ENCODE measurements at regions not wholly inside any gene's neighbourhood (a gene's known extent, or its start where the extent isn't known, plus 50 kb on each side); places are given as distances from the start of the nearest gene placed in this dataset.

DNA sequence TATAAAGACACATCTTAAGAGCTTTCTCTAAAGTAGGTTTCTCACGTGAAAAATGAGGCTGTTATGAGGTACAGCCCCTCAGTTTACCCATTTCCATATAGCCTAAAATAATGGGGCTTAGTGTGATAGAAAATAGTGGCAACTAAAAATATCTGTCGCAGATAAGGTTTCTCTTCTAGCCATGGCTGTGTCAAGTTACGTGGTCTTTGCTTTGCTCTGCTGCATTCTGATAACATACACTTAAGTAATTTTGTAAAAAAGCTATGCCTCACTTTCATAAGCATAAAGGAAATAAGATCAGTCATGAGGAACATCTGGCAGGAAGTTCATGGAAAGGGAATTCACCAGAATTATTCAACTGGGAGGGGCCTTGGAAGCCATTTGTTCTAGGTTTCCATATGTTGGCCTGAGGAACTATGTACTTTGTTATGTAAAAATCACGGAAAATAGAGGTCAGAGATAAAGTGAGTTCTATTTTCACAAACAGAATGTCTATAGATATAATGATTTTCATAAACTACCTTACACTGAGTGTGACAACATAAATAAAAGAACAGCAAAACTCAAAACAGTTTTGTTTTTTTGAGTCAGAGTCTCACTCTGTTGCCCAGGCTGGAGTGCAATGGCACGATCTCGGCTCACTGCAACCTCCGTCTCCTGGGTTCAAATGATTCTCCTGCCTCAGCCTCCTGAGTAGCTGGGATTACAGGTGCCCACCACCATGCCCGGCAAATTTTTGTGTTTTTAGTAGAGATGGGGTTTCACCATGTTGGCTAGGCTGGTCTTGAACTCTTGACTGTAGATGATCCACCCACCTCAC, 195.6 kb upstream of the KRR1 start:
- TF ChIP-seq, protein P1, sequence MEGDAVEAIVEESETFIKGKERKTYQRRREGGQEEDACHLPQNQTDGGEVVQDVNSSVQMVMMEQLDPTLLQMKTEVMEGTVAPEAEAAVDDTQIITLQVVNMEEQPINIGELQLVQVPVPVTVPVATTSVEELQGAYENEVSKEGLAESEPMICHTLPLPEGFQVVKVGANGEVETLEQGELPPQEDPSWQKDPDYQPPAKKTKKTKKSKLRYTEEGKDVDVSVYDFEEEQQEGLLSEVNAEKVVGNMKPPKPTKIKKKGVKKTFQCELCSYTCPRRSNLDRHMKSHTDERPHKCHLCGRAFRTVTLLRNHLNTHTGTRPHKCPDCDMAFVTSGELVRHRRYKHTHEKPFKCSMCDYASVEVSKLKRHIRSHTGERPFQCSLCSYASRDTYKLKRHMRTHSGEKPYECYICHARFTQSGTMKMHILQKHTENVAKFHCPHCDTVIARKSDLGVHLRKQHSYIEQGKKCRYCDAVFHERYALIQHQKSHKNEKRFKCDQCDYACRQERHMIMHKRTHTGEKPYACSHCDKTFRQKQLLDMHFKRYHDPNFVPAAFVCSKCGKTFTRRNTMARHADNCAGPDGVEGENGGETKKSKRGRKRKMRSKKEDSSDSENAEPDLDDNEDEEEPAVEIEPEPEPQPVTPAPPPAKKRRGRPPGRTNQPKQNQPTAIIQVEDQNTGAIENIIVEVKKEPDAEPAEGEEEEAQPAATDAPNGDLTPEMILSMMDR (IDR thresholded peaks at IDR 0.05), result no peak
- TF ChIP-seq POLR2A (IDR thresholded peaks at IDR 0.05), result no peak
